ENCODE measurements at regions not wholly inside any gene's neighbourhood (a gene's known extent, or its start where the extent isn't known, plus 50 kb on each side); places are given as distances from the start of the nearest gene placed in this dataset.

DNA sequence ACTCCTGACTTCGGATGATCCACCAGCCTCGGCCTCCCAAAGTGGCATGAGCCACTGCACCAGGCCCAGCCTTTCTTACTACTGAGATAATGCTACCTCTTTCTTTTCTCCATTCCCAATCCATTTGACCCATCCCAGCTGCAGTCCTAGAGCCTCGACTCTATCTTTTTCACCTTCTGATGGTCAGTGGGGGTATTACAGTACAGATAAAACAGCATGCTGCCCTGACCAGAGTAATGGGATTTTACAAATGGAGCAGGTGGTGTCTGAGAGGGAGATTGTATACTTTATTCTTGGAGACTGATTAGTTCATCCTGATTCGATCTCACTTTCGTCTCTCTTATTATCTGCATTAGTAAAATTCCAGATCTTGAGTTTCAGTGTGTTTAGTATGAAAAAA, 238.6 kb upstream of the TNP1 start:
- DNase-seq: no peak

- no peak for DNase-seq
These were observed 237.5 kb upstream of the TNP1 start for GRCh38 chr2:217097346-217097745.

DNA sequence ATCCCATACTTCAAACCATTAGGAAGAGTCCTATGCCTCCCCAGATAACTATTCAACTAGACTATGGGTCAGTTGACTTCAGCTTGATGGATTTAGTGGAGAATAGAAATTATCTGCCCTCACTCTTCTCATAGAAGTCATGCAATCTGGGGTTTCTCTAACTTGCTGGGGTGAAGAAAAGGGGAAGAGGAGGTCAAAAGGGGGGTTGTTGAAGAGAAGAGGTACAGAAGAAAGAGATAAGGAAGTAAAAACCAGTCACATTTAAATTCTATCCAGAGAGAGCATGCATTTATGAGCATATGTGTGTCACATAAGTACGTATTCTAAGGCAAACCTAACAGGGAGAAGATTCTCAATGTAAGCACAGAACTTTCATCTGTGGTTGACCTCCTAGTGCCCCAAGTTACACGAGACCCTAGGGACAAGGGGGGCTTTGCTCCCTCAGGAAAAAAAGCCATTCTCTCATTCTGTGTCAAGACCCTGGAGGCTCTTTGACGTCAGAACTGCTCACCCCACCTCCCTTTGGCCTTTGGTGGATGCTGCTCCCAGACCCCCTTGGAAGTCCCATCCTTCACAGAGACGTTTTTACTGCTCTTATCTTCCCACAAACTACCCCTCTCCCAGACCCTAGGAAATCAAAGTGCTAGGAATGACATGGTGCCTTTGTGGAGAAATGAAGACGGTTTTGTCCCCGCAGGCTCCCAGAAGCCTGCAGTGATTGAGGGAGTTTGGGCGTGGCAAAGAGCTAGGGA, 236.8 kb upstream of the TNP1 start:
- no peak for DNase-seq

GRCh38 chr2:217095511-217096205, 235.8 kb upstream of the TNP1 start:
- no peak for DNase-seq

GRCh38 chr2:217092710-217093379, 233.0 kb upstream of the TNP1 start:
- no peak for DNase-seq

GRCh38 chr2:217091531-217091930, 231.7 kb upstream of the TNP1 start:
- no peak for DNase-seq

- no peak for DNase-seq
These were observed 231.0 kb upstream of the TNP1 start for GRCh38 chr2:217090884-217091283.

DNA sequence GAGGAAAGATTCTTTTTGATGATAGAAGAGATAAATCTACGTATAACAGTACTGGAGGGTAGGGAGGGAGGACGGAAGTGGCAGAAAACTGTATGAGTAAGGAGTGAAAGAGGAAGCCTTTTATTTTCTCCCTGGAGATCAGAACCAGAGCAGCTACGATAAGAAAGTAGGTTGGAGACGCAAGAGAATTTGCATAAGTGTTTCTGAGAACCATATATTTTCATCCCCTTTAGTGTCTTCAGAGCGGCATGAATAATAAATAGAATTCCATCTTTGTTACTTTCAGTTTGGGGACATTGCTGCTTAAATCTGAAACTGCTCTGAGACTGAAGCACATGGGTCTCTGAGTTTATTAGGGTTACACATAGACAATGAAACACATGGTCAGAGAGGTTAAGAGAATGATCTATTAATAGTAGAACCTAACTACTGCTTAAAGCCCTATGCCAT, 230.2 kb upstream of the TNP1 start:
- DNase-seq: no peak

DNA sequence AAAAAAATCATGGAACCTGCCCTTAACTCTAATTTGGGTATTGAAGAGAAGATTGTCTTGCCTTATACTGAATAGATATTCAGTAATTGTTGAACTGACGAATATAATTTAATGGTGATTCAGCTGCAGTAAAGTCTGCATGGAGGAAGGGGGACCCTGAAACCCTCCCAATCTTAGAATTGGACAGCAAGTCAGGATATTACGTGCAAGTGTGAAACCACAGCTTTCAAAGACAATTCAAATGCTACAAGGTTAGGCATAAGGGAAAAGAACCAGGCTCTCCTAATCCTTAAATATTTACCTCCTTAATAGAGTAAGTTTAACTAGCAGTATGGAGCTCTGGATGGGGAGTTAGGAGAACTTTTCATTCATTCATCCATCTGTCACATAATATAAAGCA, 226.9 kb upstream of the TNP1 start:
- no peak for DNase-seq

GRCh38 chr2:217086038-217086522, 226.2 kb upstream of the TNP1 start:
- DNase-seq: no peak

DNA sequence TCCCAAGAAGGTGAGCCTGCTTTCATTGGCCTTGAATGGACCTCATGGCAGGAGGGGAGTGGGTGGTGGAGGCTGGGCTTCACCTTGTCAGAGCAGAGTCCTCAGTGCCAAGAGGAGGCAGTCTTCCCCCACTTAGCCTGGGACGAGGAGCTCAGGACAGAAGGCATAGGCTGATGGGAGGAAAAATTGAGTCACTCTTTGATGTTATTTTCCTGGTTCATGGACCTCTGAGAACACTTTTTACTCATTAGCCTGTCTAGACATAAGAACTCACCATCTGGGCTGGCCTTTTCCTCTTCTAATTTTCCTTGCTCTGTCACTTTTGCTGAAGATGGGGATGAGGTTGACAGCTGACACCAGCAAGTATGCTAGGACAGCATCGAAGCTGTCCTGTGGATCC, 225.7 kb upstream of the TNP1 start:
- no peak for DNase-seq

DNA sequence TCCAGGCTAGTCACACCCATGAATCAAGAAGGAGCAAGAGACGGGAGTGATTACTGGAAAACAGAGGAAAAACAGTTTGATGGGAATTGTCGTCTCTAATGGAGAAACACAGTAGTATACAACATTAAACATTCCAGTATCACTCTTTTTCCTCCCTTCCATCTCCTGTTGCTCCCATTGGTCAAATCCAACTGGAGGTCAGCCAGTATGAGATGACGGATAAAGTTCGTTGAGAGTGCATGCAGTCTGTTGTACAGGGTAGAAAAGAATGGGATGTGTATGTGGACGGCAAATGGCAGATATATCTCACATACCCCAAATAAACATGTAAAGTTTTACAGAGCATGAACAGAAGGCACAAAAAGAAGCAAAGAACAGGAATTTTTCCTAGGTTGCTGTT, 221.9 kb upstream of the TNP1 start:
- no peak for DNase-seq

DNA sequence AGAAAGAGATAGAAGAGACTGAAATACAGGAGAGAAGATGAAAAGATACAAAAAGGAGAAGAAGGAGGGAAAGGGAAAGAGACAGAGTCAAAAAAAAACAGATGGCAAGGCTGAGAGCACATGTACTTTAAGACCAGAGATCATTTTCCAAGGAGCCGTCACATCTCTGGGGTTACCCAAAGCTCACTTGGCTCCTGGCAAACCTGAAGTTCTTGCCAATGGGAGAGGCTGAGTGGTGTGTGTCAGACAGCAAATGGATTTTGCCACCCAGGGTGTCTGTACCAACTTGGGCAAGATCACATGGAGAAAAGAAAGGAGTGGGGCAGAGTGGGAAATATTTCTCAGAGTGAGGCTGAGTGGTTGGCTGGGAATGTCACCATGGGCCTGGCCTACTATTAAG, 219.3 kb upstream of the TNP1 start:
- DNase-seq: no peak

DNA sequence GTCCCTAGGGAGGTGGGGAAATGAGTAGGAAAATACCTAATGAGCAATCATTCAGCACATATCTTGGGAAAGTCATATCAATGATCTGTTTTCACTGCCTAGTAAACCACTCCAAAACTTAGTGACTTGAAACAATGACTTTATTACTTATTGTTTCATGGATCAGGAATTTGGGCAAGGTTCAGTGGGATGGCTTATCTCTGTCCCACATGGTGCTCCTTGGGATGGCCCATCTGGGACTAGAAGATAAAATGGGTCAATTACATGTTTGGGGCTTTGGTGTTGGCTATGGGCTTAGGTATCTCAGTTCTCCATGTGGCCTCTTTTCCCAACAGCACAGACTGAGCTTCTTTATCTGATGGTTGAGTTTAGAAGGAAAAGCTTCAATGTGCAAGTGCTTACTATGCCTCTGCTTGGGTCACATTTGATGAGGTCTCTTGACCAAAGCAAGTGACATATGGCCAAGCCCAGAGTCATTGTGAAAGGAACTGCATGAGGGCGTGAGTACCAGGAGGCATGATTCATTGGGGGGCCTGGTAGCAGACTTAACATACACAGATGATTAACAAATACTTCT, 218.1 kb upstream of the TNP1 start:
- DNase-seq: no peak

DNA sequence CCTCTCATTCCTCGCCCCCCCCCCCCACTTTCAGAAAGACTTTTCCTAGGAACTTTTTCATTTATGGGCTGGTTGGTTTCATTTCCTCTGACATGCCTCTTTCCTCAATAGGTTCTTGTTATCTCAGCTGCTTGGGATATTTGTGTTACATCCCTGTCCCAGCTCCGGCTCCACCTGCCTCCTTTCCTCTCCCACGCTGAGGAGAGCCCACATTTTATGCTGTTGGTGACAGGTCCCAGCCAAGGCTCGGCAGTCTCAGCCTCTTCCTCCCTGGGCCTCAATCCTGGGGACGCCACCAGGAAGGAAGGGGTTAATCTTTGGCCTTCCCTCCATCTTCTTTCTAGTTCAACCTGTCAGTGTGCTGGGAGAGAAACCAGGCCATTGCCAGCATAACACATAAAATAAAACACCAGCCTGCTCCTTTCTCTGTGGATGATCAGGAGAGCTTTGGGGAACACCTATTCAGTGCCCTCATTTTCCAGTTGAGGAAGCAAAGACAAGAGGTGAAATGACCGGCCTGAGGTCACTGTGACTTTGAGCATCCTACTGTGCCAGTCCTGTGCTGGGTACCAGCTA, 216.9 kb upstream of the TNP1 start:
- no peak for DNase-seq

- no peak for DNase-seq
These were observed 216.2 kb upstream of the TNP1 start for GRCh38 chr2:217076058-217076435.

GRCh38 chr2:217075268-217076057, 215.6 kb upstream of the TNP1 start:
- DNase-seq: no peak

- no peak for DNase-seq
These were observed 214.9 kb upstream of the TNP1 start for GRCh38 chr2:217074576-217075255.

- no peak for DNase-seq
These were observed 211.6 kb upstream of the TNP1 start for GRCh38 chr2:217071416-217071815.

DNA sequence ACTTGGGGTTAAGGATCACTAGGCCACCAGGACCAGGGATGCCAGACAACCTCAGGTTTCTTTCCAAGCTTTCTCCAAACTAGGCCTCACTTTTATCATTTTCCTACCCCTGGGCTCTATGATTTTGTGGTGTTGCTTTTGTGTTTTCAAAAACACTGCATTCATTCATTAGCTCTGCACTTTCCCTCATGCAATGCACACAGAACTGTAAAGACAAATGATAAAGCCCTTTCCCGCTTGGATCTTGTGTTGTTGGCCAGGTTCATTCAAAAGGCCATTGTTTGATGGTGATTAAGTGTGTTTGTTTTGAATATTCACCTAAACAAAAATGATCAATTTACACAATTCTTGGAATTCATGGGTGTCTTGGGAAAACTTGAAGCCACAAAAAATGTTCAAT, 210.7 kb upstream of the TNP1 start:
- DNase-seq: no peak

DNA sequence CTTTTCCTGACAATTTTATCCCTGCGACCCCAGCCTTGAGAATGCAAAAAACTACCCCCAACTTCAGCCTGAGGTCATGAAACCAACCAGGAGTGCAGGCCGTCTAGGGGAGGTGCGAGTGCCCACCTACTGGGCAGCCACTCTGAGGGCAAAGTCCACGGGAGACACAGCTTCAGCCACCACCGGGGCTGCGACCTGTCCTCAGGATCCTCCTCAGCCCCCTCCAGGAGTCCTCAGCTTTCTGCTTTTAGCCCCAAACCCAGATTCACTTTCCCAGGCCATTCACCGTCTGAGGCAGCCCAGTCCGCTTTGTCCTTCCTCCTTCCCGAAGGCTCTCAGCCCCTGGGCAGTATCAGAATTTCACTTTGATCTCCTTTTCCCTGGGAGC, 210.2 kb upstream of the TNP1 start:
- DNase-seq: no peak
